ENCODE measurements at regions not wholly inside any gene's neighbourhood (a gene's known extent, or its start where the extent isn't known, plus 50 kb on each side); places are given as distances from the start of the nearest gene placed in this dataset.

DNA sequence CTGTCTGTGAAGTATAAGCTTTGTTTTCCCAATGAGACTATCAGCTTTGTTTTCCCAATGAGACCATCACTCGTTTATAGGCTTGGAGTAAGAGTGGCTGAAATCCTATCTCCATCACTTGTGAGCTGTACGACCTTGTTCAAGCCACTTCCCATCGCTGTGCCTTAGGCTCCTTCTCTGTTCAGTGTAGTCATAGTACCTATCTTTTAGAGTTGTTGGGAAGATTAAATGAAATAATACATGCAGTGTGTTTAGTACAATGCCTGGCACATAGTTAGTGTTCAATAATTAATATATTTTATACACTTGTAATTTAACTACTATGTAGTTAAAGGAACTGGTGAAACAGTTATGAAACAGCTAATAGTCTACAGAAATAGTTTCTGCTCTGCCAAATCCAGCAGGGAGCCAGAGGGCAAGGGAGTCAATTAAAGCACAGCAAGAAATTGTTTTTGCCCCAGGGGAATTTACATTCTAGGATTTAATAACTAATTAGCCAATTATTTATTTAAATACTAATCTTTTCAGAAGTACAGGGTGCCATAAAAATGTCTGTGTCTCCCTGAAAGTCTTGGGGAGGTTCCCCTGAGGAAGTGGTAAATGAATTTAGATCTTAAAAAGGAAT, 139.3 kb upstream of the HMCN1 start:
- Histone ChIP-seq H3K4me1 (peaks cover 27% of the 10 kb centered on the region), H3K9me3 (no peaks in the 10 kb centered on the region), H3K4me3 (no peak overlapping the region), H3K27me3 (no peaks in the 10 kb centered on the region), H3K27ac (peak overlapping the region in 3 of 4 donors; percentile 18 to 66 (median 54)), H3K36me3 (replicated peaks in 1 of 2; ENCODE audit: insufficient read depth in 1 of 2, low read depth in 2 of 2) (no peaks in the 10 kb centered on the region)
- DNase-seq (no peak), ATAC-seq (peak; percentile 51)
- intact Hi-C loops (cut with DNase I) = no loop called here
- TF ChIP-seq, protein P1, sequence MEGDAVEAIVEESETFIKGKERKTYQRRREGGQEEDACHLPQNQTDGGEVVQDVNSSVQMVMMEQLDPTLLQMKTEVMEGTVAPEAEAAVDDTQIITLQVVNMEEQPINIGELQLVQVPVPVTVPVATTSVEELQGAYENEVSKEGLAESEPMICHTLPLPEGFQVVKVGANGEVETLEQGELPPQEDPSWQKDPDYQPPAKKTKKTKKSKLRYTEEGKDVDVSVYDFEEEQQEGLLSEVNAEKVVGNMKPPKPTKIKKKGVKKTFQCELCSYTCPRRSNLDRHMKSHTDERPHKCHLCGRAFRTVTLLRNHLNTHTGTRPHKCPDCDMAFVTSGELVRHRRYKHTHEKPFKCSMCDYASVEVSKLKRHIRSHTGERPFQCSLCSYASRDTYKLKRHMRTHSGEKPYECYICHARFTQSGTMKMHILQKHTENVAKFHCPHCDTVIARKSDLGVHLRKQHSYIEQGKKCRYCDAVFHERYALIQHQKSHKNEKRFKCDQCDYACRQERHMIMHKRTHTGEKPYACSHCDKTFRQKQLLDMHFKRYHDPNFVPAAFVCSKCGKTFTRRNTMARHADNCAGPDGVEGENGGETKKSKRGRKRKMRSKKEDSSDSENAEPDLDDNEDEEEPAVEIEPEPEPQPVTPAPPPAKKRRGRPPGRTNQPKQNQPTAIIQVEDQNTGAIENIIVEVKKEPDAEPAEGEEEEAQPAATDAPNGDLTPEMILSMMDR (IDR thresholded peaks at IDR 0.05) = no peak
- TF ChIP-seq POLR2A (IDR thresholded peaks at IDR 0.05) = no peak
- WGBS, 2 donors = 23 to 31% methylated on average over 3 of the region's 3 CpGs

- H3K4me1 ChIP-seq = peaks cover 27% of the 10 kb centered on the region
- H3K9me3 ChIP-seq = no peaks in the 10 kb centered on the region
- H3K27me3 ChIP-seq = no peaks in the 10 kb centered on the region
- H3K4me3 ChIP-seq = no peak overlapping the region
- DNase-seq = no peak
- ATAC-seq = no peak
- WGBS, 2 donors = 38 to 47% methylated on average over 1 of the region's 1 CpG
- TF ChIP-seq, protein P1 (IDR thresholded peaks at IDR 0.05) = no peak
- no peak for TF ChIP-seq POLR2A (IDR thresholded peaks at IDR 0.05)
- peak overlapping the region in 1 of 4 donors; percentile 66 for H3K27ac ChIP-seq
- H3K36me3 ChIP-seq (replicated peaks in 1 of 2; ENCODE audit: insufficient read depth in 1 of 2, low read depth in 2 of 2) = no peaks in the 10 kb centered on the region
- intact Hi-C loops (cut with DNase I) = no loop called here
Measured at GRCh38 chr1:185593271-185593670, 140.9 kb upstream of the HMCN1 start.

DNA sequence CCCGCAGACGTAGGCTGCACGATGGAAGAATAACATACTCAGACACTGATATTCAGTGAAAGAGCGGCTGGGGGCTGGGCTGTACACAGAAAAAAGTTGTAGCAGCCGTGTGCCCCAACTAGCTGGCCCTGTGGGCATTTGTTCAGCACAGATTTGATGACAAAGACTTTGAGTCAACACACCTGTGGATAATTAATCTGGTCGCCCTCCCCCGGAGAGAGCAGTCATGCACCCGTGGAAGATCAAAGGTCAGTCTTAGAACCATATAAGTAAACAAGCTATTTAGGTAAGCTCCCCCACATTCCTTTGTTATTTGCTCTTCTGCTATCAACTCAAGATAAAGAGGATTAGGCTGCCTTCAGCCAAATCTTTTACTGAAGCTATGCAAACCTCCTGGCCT, 148.4 kb upstream of the HMCN1 start:
- Histone ChIP-seq H3K4me3 (no peak overlapping the region), H3K36me3 (replicated peaks in 1 of 2; ENCODE audit: insufficient read depth in 1 of 2, low read depth in 2 of 2) (no peaks in the 10 kb centered on the region), H3K27ac (no peak overlapping the region), H3K4me1 (no peaks in the 10 kb centered on the region), H3K9me3 (peaks cover 0 to 4% (median 0%) of the 10 kb centered on the region in 3 donors), H3K27me3 (no peaks in the 10 kb centered on the region)
- intact Hi-C loops (cut with DNase I) = no loop called here
- 40 to 52% methylated on average over 8 of the region's 8 CpGs for WGBS, 2 donors
- DNase-seq (no peak), ATAC-seq (no peak)
- no peak for TF ChIP-seq POLR2A (IDR thresholded peaks at IDR 0.05)
- TF ChIP-seq, protein P1 (IDR thresholded peaks at IDR 0.05) = no peak

DNA sequence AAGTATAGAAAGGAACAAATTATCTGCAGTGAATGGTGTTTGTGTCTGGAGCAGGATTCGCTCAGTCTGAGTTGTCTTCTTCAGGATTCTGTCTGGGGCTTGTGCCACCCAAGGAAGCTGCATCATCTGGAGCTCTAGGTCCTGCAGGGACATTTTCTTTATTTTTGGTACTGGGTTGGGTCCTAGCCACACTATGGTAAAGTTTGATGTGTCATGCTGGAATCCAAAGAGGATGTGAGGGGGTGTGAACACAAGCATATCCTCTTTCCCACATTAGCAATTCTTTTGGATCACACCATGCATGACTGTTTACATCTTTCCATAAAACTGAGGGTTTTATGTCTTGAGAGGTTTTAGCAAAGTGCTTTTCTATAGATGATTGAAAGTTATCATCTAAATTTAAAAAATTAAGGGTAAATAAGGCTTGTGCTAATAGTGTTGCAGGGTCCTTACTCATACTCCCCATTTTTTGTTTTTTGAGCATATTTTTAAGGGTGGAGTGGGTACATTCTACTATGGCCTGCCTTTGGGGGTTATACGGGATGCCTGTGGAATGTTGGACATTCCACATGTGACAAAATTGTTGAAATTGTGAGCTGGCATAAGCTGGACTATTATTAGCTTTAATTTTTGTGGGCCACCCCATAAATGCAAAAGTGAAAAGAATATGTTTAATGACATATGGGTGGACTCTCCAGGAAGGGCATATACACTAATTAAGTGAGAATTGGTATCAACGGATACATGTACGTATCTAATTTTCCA, 152.0 kb upstream of the HMCN1 start:
- DNase-seq (no peak), ATAC-seq (no peak)
- no peaks in the 10 kb centered on the region for H3K27me3 ChIP-seq
- TF ChIP-seq, protein P1 (IDR thresholded peaks at IDR 0.05) = no peak
- TF ChIP-seq POLR2A (IDR thresholded peaks at IDR 0.05) = no peak
- peaks cover 0 to 5% (median 0%) of the 10 kb centered on the region in 3 donors for H3K9me3 ChIP-seq
- no peaks in the 10 kb centered on the region for H3K36me3 ChIP-seq (replicated peaks in 1 of 2; ENCODE audit: insufficient read depth in 1 of 2, low read depth in 2 of 2)
- no peaks in the 10 kb centered on the region for H3K4me1 ChIP-seq
- no peak overlapping the region for H3K27ac ChIP-seq
- H3K4me3 ChIP-seq = no peak overlapping the region
- 78 to 85% methylated on average over 4 of the region's 4 CpGs for WGBS, 2 donors
- intact Hi-C loops (cut with DNase I) = no loop called here
